ENCODE measurements at regions not wholly inside any gene's neighbourhood (a gene's known extent, or its start where the extent isn't known, plus 50 kb on each side); places are given as distances from the start of the nearest gene placed in this dataset.
A peak's percentile ranks its signal among the peaks of the same experiment; 100 is the strongest.

- DNase-seq (ENCODE audit: low spot score): no peak
Measured at GRCh38 chr20:50242548-50242862, 51.9 kb downstream of the CEBPB start.

GRCh38 chr20:50242863-50243609 is 52.4 kb downstream of the CEBPB start:
- peak; percentile 100 for DNase-seq (ENCODE audit: low spot score)

GRCh38 chr20:50243610-50244351 is 53.2 kb downstream of the CEBPB start:
- DNase-seq (ENCODE audit: low spot score): peak; percentile 45

- peak; percentile 56 for DNase-seq (ENCODE audit: low spot score)
Measured at GRCh38 chr20:50244352-50245149, 53.9 kb downstream of the CEBPB start.

GRCh38 chr20:50245498-50246366 is 55.1 kb downstream of the CEBPB start:
- peak; percentile 91 for DNase-seq (ENCODE audit: low spot score)

GRCh38 chr20:50246367-50247195 is 56.0 kb downstream of the CEBPB start:
- DNase-seq (ENCODE audit: low spot score): peak; percentile 95

GRCh38 chr20:50247196-50248094 is 56.8 kb downstream of the CEBPB start:
- no peak for DNase-seq (ENCODE audit: low spot score)

- DNase-seq (ENCODE audit: low spot score): peak; percentile 65
Measured at GRCh38 chr20:50248104-50248641, 57.5 kb downstream of the CEBPB start.

- peak; percentile 57 for DNase-seq (ENCODE audit: low spot score)
Measured at GRCh38 chr20:50249447-50250388, 59.1 kb downstream of the CEBPB start.

GRCh38 chr20:50250679-50251382 is 60.2 kb downstream of the CEBPB start:
- DNase-seq (ENCODE audit: low spot score): no peak

GRCh38 chr20:50251383-50251748 is 60.7 kb downstream of the CEBPB start:
- no peak for DNase-seq (ENCODE audit: low spot score)

- no peak for DNase-seq (ENCODE audit: low spot score)
Measured at GRCh38 chr20:50251992-50252511, 61.4 kb downstream of the CEBPB start.

GRCh38 chr20:50252701-50253100 is 62.1 kb downstream of the CEBPB start:
- DNase-seq (ENCODE audit: low spot score): no peak

GRCh38 chr20:50253101-50253500 is 62.5 kb downstream of the CEBPB start:
- DNase-seq (ENCODE audit: low spot score): no peak

- no peak for DNase-seq (ENCODE audit: low spot score)
Measured at GRCh38 chr20:50254466-50255079, 63.9 kb downstream of the CEBPB start.

GRCh38 chr20:50256577-50256976 is 65.9 kb downstream of the CEBPB start:
- DNase-seq (ENCODE audit: low spot score): peak; percentile 37

GRCh38 chr20:50257860-50258259 is 67.2 kb downstream of the CEBPB start:
- no peak for DNase-seq (ENCODE audit: low spot score)

All from HT-29 (cell line).